GM21619 (cell line): ENCODE measurements at regions not wholly inside any gene's neighbourhood (a gene's known extent, or its start where the extent isn't known, plus 50 kb on each side); places are given as distances from the start of the nearest gene placed in this dataset.
"Not testable (repeated sequence)": the region's sequence is repeated elsewhere in the genome, so short reads cannot be mapped to it uniquely, and the experiment has no call there.

Experiments
- ATAC-seq: cut with Tn5 transposase; IDR thresholded peaks from one replicate; pipeline ENCODE4 v1.9.1; 2021; ENCODE audit not compliant: unreplicated experiment

DNA sequence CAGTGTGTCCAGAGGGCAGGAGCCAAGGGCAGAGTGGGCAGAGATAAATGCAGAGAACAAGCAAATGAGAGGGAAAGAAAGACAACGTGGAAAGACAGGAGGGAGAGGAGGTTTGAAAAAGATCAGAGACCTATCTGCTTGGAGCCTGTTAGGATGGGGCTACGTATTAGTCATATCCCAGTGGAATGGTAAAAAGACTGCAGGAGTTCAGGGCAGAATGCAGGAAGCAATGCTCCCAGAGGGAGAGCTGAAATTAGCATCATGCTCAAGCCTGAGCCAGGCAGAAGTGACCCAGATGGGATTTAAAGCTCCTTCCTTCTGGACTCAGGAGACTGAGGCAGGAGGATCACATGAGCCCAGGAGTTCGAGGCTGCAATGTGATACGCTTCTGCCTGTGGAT, 261.3 kb upstream of the CHRM3 start:
- ATAC-seq, result no peak

DNA sequence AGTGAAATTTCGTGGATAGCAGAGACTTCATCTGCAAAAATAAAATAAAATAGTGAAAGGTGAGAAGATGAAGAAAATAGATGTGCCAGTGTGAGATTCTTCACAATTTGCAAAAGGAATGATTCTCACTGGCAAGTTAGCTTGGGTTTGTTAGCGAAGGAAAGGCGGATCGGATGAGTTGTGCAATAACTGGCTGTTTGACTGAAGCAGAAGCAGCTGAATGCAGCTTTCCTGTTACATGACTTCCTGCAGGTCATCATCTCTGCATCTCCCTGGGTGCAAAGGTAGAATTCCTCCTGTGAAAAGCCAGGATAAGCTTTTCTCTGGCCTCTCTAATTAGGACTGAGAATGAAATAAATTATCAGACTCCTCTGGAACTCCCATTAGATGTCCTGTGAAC, 263.1 kb upstream of the CHRM3 start:
- no peak for ATAC-seq

GRCh38 chr1:239112101-239112935, 274.1 kb upstream of the CHRM3 start:
- no peak for ATAC-seq

DNA sequence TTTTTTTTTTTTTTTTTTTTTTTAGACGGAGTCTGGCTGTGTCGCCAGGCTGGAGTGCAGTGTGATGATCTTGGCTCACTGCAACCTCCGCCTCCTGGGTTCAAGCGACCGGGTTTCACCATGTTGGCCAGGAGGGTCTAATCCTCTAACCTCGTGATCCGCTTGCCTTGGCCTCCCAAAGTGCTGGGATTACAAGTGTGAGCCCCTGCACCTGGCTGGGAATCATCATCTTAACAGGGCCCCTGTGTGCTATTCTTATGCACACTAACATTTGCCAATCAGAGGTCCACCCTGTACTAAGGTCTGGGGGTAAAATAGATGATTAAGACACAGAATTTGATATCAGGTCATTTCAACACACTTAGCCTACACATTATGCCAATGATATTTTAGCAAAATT, 278.7 kb upstream of the CHRM3 start:
- ATAC-seq, result no peak

- not testable (repeated sequence) for ATAC-seq
Observed at GRCh38 chr1:239106689-239107088, 279.7 kb upstream of the CHRM3 start.

DNA sequence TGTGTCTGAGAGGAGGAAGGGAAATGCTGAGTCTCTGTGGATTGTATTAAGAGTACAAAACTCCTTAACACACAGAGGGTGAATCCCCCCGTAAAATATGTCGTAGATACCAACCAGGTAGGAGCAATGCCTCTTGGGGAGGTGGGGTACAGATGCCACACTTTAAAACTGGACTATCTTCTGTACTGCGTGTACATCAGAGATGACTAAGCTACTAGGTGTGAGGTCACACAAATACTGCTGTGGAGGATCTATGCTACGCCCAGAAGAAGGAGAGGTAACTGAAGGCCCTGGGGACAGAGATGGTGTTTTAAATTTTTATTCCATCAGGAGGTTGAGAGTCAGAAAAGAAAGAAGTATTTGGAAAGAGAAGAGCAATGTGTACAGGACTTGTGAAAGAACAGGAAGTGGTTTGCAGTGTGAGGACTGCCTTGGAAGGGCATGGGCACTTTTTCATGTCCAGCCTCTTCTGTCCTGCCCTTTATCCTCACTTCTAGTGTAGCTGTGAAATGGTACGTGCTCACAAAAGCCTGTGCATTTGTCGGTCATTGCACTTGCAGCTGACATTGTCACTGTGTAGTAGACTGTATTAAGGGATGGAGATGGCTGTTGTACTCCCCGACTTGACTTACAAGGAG, 287.8 kb upstream of the CHRM3 start:
- ATAC-seq, result no peak

GRCh38 chr1:239091537-239091936, 294.8 kb upstream of the CHRM3 start:
- no peak for ATAC-seq

DNA sequence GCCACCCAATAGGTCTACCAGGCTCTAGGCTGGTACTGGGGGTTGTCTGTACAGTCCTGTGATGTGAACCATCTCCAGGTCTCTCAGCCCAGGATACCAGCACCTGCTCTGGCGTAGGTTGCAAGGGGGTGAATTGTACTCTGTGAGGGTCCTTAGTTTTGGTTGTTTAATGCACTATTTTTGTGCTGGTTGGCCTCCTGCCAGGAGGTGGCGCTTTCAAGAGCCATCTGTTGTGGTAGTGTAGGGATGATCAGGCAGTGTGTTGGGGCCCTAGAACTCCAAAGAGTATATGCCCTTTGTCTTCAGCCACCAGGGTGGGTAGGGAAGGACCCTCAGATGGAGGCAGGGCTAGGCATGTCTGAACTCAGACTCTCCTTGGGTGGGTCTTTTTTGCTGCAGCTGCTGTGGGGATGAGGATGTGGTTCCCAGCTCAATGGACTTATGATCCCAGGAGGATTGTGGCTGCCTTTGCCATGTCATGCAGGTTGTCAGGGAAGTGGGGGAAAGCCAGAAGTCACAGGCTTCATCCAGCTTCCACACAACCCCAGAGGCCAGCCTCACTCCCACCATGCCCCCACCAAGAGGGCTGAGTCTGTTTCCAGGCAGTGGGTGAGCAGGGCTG, 301.8 kb upstream of the CHRM3 start:
- no peak for ATAC-seq

DNA sequence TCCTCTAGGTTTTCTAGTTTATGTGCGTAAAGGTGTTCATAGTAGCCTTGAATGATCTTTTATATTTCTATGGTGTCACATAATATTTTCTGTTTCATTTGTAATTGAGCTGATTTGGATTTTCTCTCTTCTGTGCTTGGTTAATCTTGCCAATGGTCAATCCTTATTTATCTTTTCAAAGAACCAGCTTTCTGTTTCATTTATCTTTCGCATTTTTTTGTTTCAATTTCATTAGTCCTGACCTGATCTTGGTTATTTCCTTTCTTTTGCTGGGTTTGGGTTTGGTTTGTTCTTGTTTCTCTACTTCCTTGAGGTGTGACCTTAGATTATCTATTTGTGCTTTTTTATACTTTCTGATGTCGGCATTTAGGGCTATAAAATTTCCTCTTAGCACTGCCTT, 304.4 kb upstream of the CHRM3 start:
- not testable (repeated sequence) for ATAC-seq

- no peak for ATAC-seq
Observed at GRCh38 chr1:239067480-239067879, 318.9 kb upstream of the CHRM3 start.

- ATAC-seq, result no peak
Observed at GRCh38 chr1:239067058-239067457, 319.3 kb upstream of the CHRM3 start.

GRCh38 chr1:239061770-239062169, 324.6 kb upstream of the CHRM3 start:
- ATAC-seq, result no peak

DNA sequence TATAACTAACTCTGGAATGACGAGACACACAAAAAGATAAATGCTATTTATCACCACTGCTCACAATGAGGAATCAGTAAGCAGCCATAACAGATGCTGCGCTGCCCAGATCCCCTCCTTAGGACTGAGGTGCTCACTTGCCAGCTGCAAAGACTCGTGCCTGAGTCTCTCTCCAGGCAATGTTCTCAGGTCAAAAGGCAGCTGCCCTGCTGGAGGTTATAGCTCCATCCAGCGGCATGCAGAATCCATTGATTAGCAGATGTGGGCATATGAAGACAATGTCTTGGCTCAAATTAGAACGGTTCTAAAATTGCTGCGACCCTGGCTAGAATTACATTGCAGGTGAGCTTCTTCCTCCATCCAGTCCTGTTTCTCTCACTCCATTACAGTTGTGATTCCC, 328.2 kb upstream of the CHRM3 start:
- ATAC-seq, result no peak

GRCh38 chr1:239056940-239057339, 329.4 kb upstream of the CHRM3 start:
- no peak for ATAC-seq

DNA sequence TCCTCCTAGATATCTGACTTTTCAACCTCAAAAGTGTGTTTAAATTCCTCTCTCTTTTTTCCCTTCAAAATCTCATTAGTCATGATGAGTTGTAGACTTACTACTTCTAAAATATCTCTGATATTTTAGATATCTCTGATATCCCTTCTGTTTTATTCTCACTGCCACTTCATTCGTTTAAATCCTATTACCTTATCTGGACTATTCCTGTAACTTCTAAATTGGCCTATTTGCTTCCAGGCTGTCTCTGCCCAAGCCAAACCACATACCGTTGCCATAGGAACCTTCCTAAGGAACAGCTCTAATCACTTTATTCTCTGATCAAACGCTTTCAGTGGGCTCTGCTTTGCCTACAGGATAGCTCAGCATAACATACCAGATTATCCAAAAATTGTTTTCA, 333.1 kb upstream of the CHRM3 start:
- ATAC-seq, result no peak

DNA sequence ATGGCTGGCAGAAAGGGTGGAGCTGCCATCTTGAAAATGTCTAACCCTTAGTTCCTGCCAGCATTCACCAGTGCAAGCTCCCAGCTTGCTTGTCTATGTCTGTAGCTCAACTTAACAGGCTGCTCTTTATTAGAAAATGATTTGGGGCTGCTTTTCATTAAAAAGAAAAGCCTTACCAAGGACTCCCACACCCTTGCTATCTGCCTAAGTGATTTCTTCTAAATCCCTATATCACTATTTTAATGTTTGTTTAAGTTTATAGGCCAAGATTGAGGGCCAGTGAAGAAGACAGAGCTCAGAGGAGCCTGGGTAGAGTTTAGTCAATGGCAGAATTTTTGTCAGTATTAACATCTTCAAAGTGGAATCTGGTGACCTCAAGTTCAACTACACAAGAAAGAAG, 336.8 kb upstream of the CHRM3 start:
- ATAC-seq, result no peak

- no peak for ATAC-seq
Observed at GRCh38 chr1:239044829-239045228, 341.5 kb upstream of the CHRM3 start.

DNA sequence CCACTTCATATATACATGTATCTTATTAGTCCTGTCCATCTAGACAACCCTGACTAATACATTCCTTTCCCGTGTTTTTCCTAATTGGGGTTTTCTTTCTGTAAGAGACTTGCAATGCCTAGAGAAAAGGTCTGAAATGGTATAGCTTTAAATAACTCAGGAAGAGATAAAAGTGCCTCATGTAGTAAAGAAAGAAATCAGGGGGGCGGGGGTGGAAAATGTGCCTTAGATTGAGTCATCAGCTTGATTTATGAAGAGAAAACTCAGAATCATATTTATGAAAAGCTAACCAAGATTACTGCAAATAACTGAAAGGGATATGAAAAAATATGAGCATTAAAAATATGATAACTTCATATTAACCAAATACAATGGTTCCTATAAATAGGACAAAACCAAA, 345.8 kb upstream of the CHRM3 start:
- no peak for ATAC-seq

DNA sequence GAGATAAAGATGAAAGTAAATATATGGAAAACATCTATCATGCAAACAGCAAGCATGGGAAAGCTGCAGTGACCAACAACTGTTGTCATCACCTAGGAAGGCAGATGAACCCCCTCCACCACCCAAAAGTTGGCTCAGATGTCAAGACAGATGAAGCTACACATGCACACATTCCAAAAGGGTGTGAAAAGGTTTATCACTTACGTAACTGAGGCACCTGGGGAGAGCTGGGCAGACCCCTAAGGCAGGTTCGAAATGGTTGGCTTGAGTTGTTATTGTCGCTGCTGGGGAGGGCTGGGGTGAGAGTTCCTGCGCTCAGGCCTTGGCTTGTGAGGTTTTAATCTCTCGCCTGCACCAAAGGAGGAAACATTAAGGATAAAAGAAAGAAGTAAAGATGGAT, 355.1 kb upstream of the CHRM3 start:
- ATAC-seq, result no peak

GRCh38 chr1:239025997-239026694, 360.2 kb upstream of the CHRM3 start:
- ATAC-seq, result no peak

DNA sequence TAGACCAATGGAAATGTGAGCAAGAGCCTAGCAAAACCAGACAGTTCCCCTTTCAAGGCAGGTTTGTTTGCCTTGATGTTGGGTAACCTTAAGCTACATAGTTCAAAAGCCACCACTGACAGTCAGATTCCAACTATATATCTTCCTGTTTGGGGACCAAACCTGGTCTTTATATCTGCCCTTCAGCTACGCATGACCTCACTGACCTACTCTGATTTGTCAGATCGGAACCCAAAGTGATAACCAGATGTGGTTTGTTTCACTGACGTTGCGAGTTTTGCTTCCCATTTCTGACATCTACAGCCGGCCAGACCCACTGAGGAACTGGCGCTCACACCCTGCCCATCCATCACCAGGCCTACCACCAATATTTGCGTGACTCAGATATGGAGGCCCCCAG, 361.1 kb upstream of the CHRM3 start:
- no peak for ATAC-seq
